Keratinocyte (primary cell): ENCODE measurements at regions not wholly inside any gene's neighbourhood (a gene's known extent, or its start where the extent isn't known, plus 50 kb on each side); places are given as distances from the start of the nearest gene placed in this dataset.
A peak's percentile ranks its signal among the peaks of the same experiment; 100 is the strongest.

Experiments
- DNase-seq: peaks from one replicate; pipeline ENCODE4 v3.0.0-alpha.2; 2011; ENCODE audit warnings: low read depth, missing footprints, low spot score
- FAIRE-seq: peaks from 2 replicates; lab custom pipeline; 2011; peaks lifted over from hg19 to GRCh38; lab: Jason Lieb, UNC
- H2AFZ ChIP-seq: 2 replicates; pipeline ENCODE4 v1.6.0; 2012; ENCODE audit warnings: low read length, control low read depth, inconsistent platforms; ENCODE audit not compliant: control insufficient read depth
- H3K27ac ChIP-seq: 2 replicates; pipeline ENCODE4 v1.5.1; 2011; ENCODE audit warnings: low read length; ENCODE audit not compliant: control insufficient read depth, insufficient read depth
- H3K27me3 ChIP-seq: 3 replicates; pipeline ENCODE4 v1.6.0; 2011; ENCODE audit warnings: low read length; ENCODE audit not compliant: control insufficient read depth, insufficient read depth; ENCODE audit errors: extremely low read depth
- H3K36me3 ChIP-seq, 2 experiments: 2 replicates in 1 of 2; 3 replicates in 1 of 2; pipeline ENCODE4 v1.5.1; 2011; ENCODE audit warnings: low read length in 2 of 2, mild to moderate bottlenecking in 1 of 2; ENCODE audit not compliant: control insufficient read depth in 2 of 2, insufficient read depth in 2 of 2; ENCODE audit errors: extremely low read depth in 1 of 2
- H3K4me1 ChIP-seq: 3 replicates; pipeline ENCODE4 v1.5.1; 2011; ENCODE audit warnings: low read length; ENCODE audit not compliant: control insufficient read depth, insufficient read depth; ENCODE audit errors: extremely low read depth
- H3K4me2 ChIP-seq: 3 replicates; pipeline ENCODE4 v1.6.0; 2011; ENCODE audit warnings: low read depth, low read length; ENCODE audit not compliant: control insufficient read depth, insufficient read depth; ENCODE audit errors: extremely low read depth
- H3K4me3 ChIP-seq, 3 experiments: fragments of 200-600 bp in 1 of 3; sonication (generic) in 1 of 3; 2 replicates in 2 of 3; 3 replicates in 1 of 3; pipeline ENCODE4 v1.5.1; 2011 to 2016; ENCODE audit warnings: low read length in 3 of 3, mild to moderate bottlenecking in 3 of 3, control low read depth in 2 of 3, inconsistent platforms in 1 of 3, low read depth in 1 of 3, mixed read lengths in 1 of 3, mixed run types in 1 of 3, moderate library complexity in 1 of 3; ENCODE audit not compliant: control insufficient read depth in 2 of 3, insufficient read depth in 2 of 3; ENCODE audit errors: extremely low read depth in 1 of 3
- H3K79me2 ChIP-seq: 2 replicates; pipeline ENCODE4 v1.6.0; 2012; ENCODE audit warnings: low read length; ENCODE audit not compliant: control insufficient read depth, insufficient read depth
- H3K9ac ChIP-seq: 3 replicates; pipeline ENCODE4 v1.6.0; 2011; ENCODE audit warnings: low read length; ENCODE audit not compliant: control insufficient read depth, insufficient read depth; ENCODE audit errors: extremely low read depth
- H3K9me1 ChIP-seq: 3 replicates; pipeline ENCODE4 v1.6.0; 2011; ENCODE audit warnings: low read length; ENCODE audit not compliant: control insufficient read depth, insufficient read depth; ENCODE audit errors: extremely low read depth
- H3K9me3 ChIP-seq: 2 replicates; pipeline ENCODE4 v1.5.1; 2012; ENCODE audit warnings: low read depth, low read length; ENCODE audit not compliant: control insufficient read depth
- H4K20me1 ChIP-seq: 3 replicates; pipeline ENCODE4 v1.6.0; 2011; ENCODE audit warnings: low read length; ENCODE audit not compliant: control insufficient read depth, insufficient read depth; ENCODE audit errors: extremely low read depth
- CTCF ChIP-seq, 3 experiments: IDR thresholded peaks in 1 of 3; conservative IDR thresholded peaks in 1 of 3; optimal IDR thresholded peaks in 1 of 3; 2 replicates in 2 of 3; 3 replicates in 1 of 3; pipeline versions ENCODE3 to v1.5.1; 2011; ENCODE audit warnings: low read length in 3 of 3, mild to moderate bottlenecking in 3 of 3, moderate library complexity in 2 of 3, control low read depth in 1 of 3, inconsistent platforms in 1 of 3; ENCODE audit not compliant: insufficient read depth in 2 of 3; ENCODE audit errors: extremely low read depth in 1 of 3
- EZH2 ChIP-seq: IDR thresholded peaks from one replicate; pipeline ENCODE4 v1.6.1; 2012; ENCODE audit warnings: inconsistent platforms, mild to moderate bottlenecking, low read length, moderate library complexity
- dilution Hi-C: fragments of 300-500 bp; cut with MboI; formaldehyde crosslinking; loops from one replicate; pipeline ENCODE4 v1.7.0; 2020; ENCODE audit warnings: low sequenced_read_pairs; ENCODE audit not compliant: extremely low pct_ligation_motif_present

- peak overlapping the region; percentile 74 for H3K27ac ChIP-seq
Observed at GRCh38 chr17:62892061-62892675, 73.9 kb upstream of the TANC2 start.

DNA sequence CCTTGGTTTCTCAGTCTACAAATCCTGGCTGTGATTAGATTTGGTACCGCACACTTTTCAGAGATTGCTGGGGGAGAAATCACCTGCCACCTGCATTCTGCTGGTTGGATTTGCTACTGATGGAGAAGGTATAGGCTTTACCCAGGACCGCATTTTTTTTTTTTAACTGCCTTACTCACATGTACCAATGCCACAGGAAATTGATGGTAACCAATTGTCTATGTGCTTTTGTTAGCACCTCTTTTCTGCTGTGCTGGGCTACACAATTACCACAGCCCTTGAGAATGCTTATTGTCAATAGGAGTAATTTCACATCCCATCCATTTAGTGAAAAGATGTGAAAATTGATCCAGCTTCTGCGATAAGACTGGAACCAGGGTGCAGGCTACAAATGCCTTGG, 74.4 kb upstream of the TANC2 start:
- no peaks in the 10 kb centered on the region for H3K9me1 ChIP-seq
- no peak overlapping the region for H3K27ac ChIP-seq
- dilution Hi-C loops, result no loop called here
- FAIRE-seq (no peak), DNase-seq (no peak)
- H3K9ac ChIP-seq, result no peak overlapping the region
- H3K36me3 ChIP-seq, result no peaks in the 10 kb centered on the region
- TF ChIP-seq CTCF (optimal IDR thresholded peaks at IDR 0.05 in 1 of 3, IDR thresholded peaks at IDR 0.05 in 1 of 3, conservative IDR thresholded peaks at IDR 0.05 in 1 of 3; ENCODE audit: extremely low read depth in 1 of 3, insufficient read depth in 2 of 3, low read length in 3 of 3) (no peak), EZH2 (no peak)
- H3K4me2 ChIP-seq, result no peak overlapping the region
- no peaks in the 10 kb centered on the region for H3K9me3 ChIP-seq
- H4K20me1 ChIP-seq, result no peaks in the 10 kb centered on the region
- H3K79me2 ChIP-seq, result no peaks in the 10 kb centered on the region
- H3K4me3 ChIP-seq, result no peak overlapping the region
- H2AFZ ChIP-seq, result no peak overlapping the region
- H3K27me3 ChIP-seq, result no peaks in the 10 kb centered on the region
- peaks cover 37% of the 10 kb centered on the region for H3K4me1 ChIP-seq

More at GRCh38 chr17:62892061-62892675, 73.9 kb upstream of the TANC2 start:
- TF ChIP-seq EZH2, result no peak
- no peak for TF ChIP-seq CTCF (optimal IDR thresholded peaks at IDR 0.05 in 1 of 3, IDR thresholded peaks at IDR 0.05 in 1 of 3, conservative IDR thresholded peaks at IDR 0.05 in 1 of 3; ENCODE audit: extremely low read depth in 1 of 3, insufficient read depth in 2 of 3, low read length in 3 of 3)
- dilution Hi-C loops, result no loop called here
- H3K4me1 ChIP-seq, result peaks cover 37% of the 10 kb centered on the region
- no peaks in the 10 kb centered on the region for H3K27me3 ChIP-seq
- H3K9me3 ChIP-seq, result no peaks in the 10 kb centered on the region
- H3K36me3 ChIP-seq, result no peaks in the 10 kb centered on the region
- FAIRE-seq (no peak), DNase-seq (no peak)
- no peak overlapping the region for H3K9ac ChIP-seq
- H4K20me1 ChIP-seq, result no peaks in the 10 kb centered on the region
- no peak overlapping the region for H3K4me3 ChIP-seq
- no peaks in the 10 kb centered on the region for H3K79me2 ChIP-seq
- H3K9me1 ChIP-seq, result no peaks in the 10 kb centered on the region
- no peak overlapping the region for H2AFZ ChIP-seq
- H3K4me2 ChIP-seq, result no peak overlapping the region
